ENCODE measurements at regions not wholly inside any gene's neighbourhood (a gene's known extent, or its start where the extent isn't known, plus 50 kb on each side); places are given as distances from the start of the nearest gene placed in this dataset.

DNA sequence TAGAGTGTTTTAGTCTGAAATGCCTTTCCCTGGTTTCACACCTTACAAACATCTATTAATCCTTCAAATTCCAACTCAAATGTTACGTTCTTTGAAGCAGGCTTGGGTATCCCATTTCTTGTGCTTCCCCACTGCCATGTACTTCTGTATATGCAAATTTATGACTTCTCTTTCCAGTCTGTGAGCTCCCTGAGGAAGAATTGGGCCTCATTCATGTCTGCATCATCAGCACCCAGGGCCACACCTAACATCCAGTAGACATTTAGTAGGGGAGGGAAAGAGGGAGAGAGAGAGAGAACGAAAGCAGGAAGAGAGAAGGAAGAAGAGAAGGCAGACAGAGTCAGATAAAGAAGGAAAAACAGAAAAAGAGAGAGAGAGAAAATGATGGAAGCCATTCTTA is 53.3 kb upstream of the KY start:
- WGBS (ENCODE audit: extremely low coverage, insufficient read length, low lambda C conversion rate): no CpG with 5 or more reads among the region's 2 CpGs
- TF ChIP-seq, protein P1, sequence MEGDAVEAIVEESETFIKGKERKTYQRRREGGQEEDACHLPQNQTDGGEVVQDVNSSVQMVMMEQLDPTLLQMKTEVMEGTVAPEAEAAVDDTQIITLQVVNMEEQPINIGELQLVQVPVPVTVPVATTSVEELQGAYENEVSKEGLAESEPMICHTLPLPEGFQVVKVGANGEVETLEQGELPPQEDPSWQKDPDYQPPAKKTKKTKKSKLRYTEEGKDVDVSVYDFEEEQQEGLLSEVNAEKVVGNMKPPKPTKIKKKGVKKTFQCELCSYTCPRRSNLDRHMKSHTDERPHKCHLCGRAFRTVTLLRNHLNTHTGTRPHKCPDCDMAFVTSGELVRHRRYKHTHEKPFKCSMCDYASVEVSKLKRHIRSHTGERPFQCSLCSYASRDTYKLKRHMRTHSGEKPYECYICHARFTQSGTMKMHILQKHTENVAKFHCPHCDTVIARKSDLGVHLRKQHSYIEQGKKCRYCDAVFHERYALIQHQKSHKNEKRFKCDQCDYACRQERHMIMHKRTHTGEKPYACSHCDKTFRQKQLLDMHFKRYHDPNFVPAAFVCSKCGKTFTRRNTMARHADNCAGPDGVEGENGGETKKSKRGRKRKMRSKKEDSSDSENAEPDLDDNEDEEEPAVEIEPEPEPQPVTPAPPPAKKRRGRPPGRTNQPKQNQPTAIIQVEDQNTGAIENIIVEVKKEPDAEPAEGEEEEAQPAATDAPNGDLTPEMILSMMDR (conservative IDR thresholded peaks at IDR 0.05): no peak

More for the DNA sequence above, 53.3 kb upstream of the KY start:
- H2BK15ac ChIP-seq (ENCODE audit: low read depth, low read length): no peak overlapping the region
- no peak overlapping the region for H3K4me3 Mint-ChIP-seq
- no peaks in the 10 kb centered on the region for H3K79me2 ChIP-seq (ENCODE audit: insufficient read depth, low read length)
- no peak overlapping the region for H4K5ac ChIP-seq (ENCODE audit: insufficient read length, low read depth, low read length)
- peaks cover 3% of the 10 kb centered on the region; the same call in 1 of the 2 replicates for H3K27me3 ChIP-seq (ENCODE audit: insufficient read depth, low read length)
- no peak overlapping the region for H2BK5ac ChIP-seq (ENCODE audit: insufficient read length, low read length)
- no peak overlapping the region for H3K18ac ChIP-seq (ENCODE audit: insufficient read length, low read depth, low read length)
- no peak overlapping the region for H3K4ac ChIP-seq (ENCODE audit: low read depth, low read length)
- no peak overlapping the region for H3K27ac ChIP-seq (ENCODE audit: insufficient read length, low read depth, low read length)
- H3K27ac Mint-ChIP-seq: no peak overlapping the region
- H3K27me3 Mint-ChIP-seq (ENCODE audit: low read depth): peaks cover 49% of the 10 kb centered on the region
- H3K14ac ChIP-seq (ENCODE audit: insufficient read depth, low read length): no peak overlapping the region
- no peak overlapping the region for H3K56ac ChIP-seq (ENCODE audit: insufficient read length, low read depth, low read length)
- no peak overlapping the region for H3K4me2 ChIP-seq (ENCODE audit: insufficient read depth, insufficient read length, low read length)
- H3K23me2 ChIP-seq (ENCODE audit: insufficient read length, low read depth, low read length, poor library complexity, severe bottlenecking): no peaks in the 10 kb centered on the region
- no peak overlapping the region for H4K91ac ChIP-seq (ENCODE audit: insufficient read length, low read depth, low read length)
- no peaks in the 10 kb centered on the region for H3K79me1 ChIP-seq (ENCODE audit: insufficient read depth, low read depth, low read length, poor library complexity, severe bottlenecking)
- H2BK120ac ChIP-seq (ENCODE audit: low read depth, low read length, poor library complexity, severe bottlenecking): no peak overlapping the region
- H2BK12ac ChIP-seq (ENCODE audit: insufficient read length, low read depth, low read length): no peak overlapping the region
- no peaks in the 10 kb centered on the region for H3K36me3 Mint-ChIP-seq (ENCODE audit: insufficient read depth in 1 of 3, low read depth in 3 of 3)
- no peaks in the 10 kb centered on the region for H3K4me1 ChIP-seq (ENCODE audit: insufficient read depth, low read length)
- no peak overlapping the region for H3T11ph ChIP-seq (ENCODE audit: low read length)
- H4K20me1 ChIP-seq (ENCODE audit: control insufficient read depth, insufficient read depth, insufficient read length): no peaks in the 10 kb centered on the region
- no peak overlapping the region for H4K8ac ChIP-seq (replicated peaks; ENCODE audit: insufficient read length, low read depth, low read length)
- H3K4me1 Mint-ChIP-seq: no peaks in the 10 kb centered on the region
- no peak overlapping the region for H2BK20ac ChIP-seq (ENCODE audit: low read depth, low read length, poor library complexity, severe bottlenecking)
- no peak overlapping the region for H3K23ac ChIP-seq (ENCODE audit: insufficient read length, low read depth, low read length)
- H3K9me3 ChIP-seq (ENCODE audit: control insufficient read depth, low read depth, low read length): no peaks in the 10 kb centered on the region
- no peak overlapping the region for H2AFZ ChIP-seq (ENCODE audit: low read length)
- H3K9me3 Mint-ChIP-seq: peaks cover 0 to 3% of the 10 kb centered on the region in 2 experiments; a peak in 1 of 5 replicates
- no peak for DNase-seq
- no peak overlapping the region for H3K9ac ChIP-seq (ENCODE audit: extremely low read depth, insufficient read length, low read length)
- no peak overlapping the region for H2AK5ac ChIP-seq (ENCODE audit: insufficient read length, low read length)
